Spleen (tissue), 11 donors: ENCODE measurements at regions not wholly inside any gene's neighbourhood (a gene's known extent, or its start where the extent isn't known, plus 50 kb on each side); places are given as distances from the start of the nearest gene placed in this dataset.

Experiments
- DNase-seq: peaks from one replicate; pipeline ENCODE4 v3.0.0-alpha.2; 2020
- H3K27ac ChIP-seq, 8 donors: fragments of 200-600 bp; sonication (generic) in 7 of 8; 1 replicate in 4 of 8; 2 replicates in 4 of 8; pipeline versions ENCODE4 v1.5.0 to v1.8.0; 2016 to 2021; ENCODE audit warnings: inconsistent platforms in 4 of 8, mild to moderate bottlenecking in 4 of 8, moderate library complexity in 1 of 8
- H3K27me3 ChIP-seq, 7 donors: fragments of 200-600 bp; sonication (generic) in 6 of 7; replicated peaks in 1 of 7; 1 replicate in 4 of 7; 2 replicates in 3 of 7; pipeline versions ENCODE4 v1.5.0 to v1.8.0; 2016 to 2021; ENCODE audit warnings: inconsistent platforms in 3 of 7, mild to moderate bottlenecking in 1 of 7
- H3K36me3 ChIP-seq, 6 donors: fragments of 200-600 bp; sonication (generic) in 5 of 6; 1 replicate in 4 of 6; 2 replicates in 2 of 6; pipeline versions ENCODE4 v1.5.0 to v1.8.0; 2016 to 2021; ENCODE audit warnings: inconsistent platforms in 2 of 6
- H3K4me1 ChIP-seq, 6 donors: fragments of 200-600 bp; sonication (generic) in 5 of 6; 1 replicate in 3 of 6; 2 replicates in 3 of 6; pipeline versions ENCODE4 v1.5.0 to v1.8.0; 2016 to 2021; ENCODE audit warnings: inconsistent platforms in 3 of 6
- H3K4me3 ChIP-seq, 8 donors: fragments of 200-600 bp; sonication (generic) in 7 of 8; 1 replicate in 4 of 8; 2 replicates in 4 of 8; pipeline versions ENCODE4 v1.5.0 to v1.8.0; 2016 to 2021; ENCODE audit warnings: inconsistent platforms in 4 of 8, mild to moderate bottlenecking in 4 of 8, moderate library complexity in 2 of 8
- H3K9me3 ChIP-seq, 8 donors: fragments of 200-600 bp; sonication (generic) in 7 of 8; 1 replicate in 4 of 8; 2 replicates in 4 of 8; pipeline versions ENCODE4 v1.5.0 to v1.8.0; 2016 to 2021; ENCODE audit warnings: inconsistent platforms in 4 of 8
- POLR2A ChIP-seq, 3 donors: fragments of 450-650 bp; IDR thresholded peaks; one replicate each; pipeline ENCODE4 v1.5.1; 2017; ENCODE audit warnings: antibody characterized with exemption in 3 of 3, mild to moderate bottlenecking in 1 of 3
- POLR2AphosphoS5 ChIP-seq, 3 donors: sonication (generic); formaldehyde crosslinking; IDR thresholded peaks; one replicate each; pipeline ENCODE4 v1.5.1; 2017; ENCODE audit warnings: antibody characterized with exemption in 3 of 3
- WGBS, 5 donors: extraction: QIAGEN DNeasy Blood & Tissue Kit in 3 of 5; methylation state at CpG; one replicate each; pipeline versions ENCODE4 v1.1.5 to v1.1.7; 2013 to 2018; 5-methylcytosine and 5-hydroxymethylcytosine counted together
- intact Hi-C: fragments of 100-400 bp; cut with DNase I; formaldehyde crosslinking; loops from one replicate; pipeline ENCODE4 v1.15.0; 2023; ENCODE audit warnings: low total_unique reads
- TF ChIP-seq, protein P1 (sequence below), 11 experiments: fragments of 200-600 bp in 7 of 11; fragments of 450-650 bp in 4 of 11; sonication (generic) in 4 of 11; IDR thresholded peaks in 8 of 11; conservative IDR thresholded peaks in 3 of 11; 1 replicate in 7 of 11; 2 replicates in 4 of 11; pipeline versions ENCODE4 v1.4.0 to v1.8.0; 2016 to 2021; ENCODE audit warnings: antibody characterized with exemption in 11 of 11, inconsistent platforms in 4 of 11, mild to moderate bottlenecking in 1 of 11
- donor health status: healthy with polysubstance abuse.
- donor health status: DM: no; HTN: no; CAD: no; lungs with moderate emphysema.
- donor health status: DM: no; HTN: no; CAD: no.
- donor health status: Bipolar disorder and iron deficiency.
- donor health status: healthy.
- donor health status: DM: no; HTN: no; CAD: no.
- donor health status: DM: yes; HTN: yes; CAD: no.

DNA sequence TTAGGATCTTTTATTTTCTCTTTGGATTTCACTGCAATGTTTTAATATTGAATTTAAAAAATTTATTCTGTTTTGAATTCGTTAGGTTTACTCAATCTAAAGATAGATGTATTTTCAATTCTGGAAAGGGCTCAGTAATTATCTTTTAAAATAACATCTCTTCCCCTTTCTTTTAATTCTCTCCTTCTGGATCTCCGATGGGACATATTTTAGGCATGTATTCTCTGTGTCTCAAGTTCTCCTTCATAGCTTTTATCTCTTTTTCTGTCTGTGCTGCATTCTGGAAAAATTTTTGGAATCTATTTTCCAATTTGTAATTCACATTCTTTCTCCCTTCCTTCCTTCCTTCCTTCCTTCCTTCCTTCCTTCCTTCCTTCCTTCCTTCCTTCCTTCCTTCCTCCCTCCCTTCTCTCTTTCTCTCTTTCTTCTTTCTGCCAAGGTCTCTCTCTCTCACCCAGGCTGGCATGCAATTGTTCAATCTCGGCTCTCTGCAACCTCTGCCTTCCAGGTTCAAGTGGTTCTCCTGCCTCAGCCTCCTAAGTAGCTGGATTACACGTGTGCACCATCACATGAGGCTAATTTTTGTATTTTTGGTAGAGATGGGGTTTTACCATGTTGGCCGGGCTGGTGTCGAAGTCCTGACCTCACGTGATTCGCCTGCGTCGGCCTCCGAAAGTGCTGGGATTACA is 98.5 kb upstream of the CTTNBP2 start:
- intact Hi-C loops: no loop called here
- Histone ChIP-seq H3K9me3 (peaks cover 0 to 7% (median 0%) of the 10 kb centered on the region in 8 donors), H3K4me3 (no peak overlapping the region), H3K27ac (no peak overlapping the region), H3K36me3 (no peaks in the 10 kb centered on the region), H3K4me1 (no peaks in the 10 kb centered on the region), H3K27me3 (no peaks in the 10 kb centered on the region)
- no peak for TF ChIP-seq POLR2AphosphoS5 (IDR thresholded peaks at IDR 0.05)
- TF ChIP-seq, protein P1, sequence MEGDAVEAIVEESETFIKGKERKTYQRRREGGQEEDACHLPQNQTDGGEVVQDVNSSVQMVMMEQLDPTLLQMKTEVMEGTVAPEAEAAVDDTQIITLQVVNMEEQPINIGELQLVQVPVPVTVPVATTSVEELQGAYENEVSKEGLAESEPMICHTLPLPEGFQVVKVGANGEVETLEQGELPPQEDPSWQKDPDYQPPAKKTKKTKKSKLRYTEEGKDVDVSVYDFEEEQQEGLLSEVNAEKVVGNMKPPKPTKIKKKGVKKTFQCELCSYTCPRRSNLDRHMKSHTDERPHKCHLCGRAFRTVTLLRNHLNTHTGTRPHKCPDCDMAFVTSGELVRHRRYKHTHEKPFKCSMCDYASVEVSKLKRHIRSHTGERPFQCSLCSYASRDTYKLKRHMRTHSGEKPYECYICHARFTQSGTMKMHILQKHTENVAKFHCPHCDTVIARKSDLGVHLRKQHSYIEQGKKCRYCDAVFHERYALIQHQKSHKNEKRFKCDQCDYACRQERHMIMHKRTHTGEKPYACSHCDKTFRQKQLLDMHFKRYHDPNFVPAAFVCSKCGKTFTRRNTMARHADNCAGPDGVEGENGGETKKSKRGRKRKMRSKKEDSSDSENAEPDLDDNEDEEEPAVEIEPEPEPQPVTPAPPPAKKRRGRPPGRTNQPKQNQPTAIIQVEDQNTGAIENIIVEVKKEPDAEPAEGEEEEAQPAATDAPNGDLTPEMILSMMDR (IDR thresholded peaks at IDR 0.05 in 8 of 11, conservative IDR thresholded peaks at IDR 0.05 in 3 of 11): no peak
- no peak for TF ChIP-seq POLR2A (IDR thresholded peaks at IDR 0.05)
- DNase-seq: no peak
- WGBS, 5 donors: 78 to 87% (median 84%) methylated on average over 11 of the region's 11 CpGs

DNA sequence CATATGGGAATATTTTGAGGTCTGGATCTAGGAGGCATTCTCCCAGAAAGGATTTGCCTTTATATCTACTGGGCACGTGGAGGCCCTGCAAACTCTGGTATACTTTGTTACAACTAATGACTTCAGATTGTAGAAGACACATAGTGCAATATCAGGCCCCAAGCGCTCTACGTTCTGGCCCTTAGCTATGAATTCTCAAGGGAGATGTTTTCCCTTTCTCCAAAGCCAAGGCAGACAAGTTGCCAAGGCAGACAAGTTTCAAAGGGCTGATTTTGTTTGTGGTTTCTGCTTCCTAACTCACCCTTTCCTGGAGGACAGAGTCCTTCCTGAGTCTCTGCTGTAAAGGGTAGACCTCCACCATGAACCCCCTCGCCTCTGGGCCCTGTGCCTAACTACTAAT is 99.4 kb upstream of the CTTNBP2 start:
- no peak overlapping the region for H3K4me3 ChIP-seq
- WGBS, 5 donors: 65 to 79% (median 78%) methylated on average over 4 of the region's 4 CpGs
- intact Hi-C loops: no loop called here
- no peak for DNase-seq
- H3K4me1 ChIP-seq: no peaks in the 10 kb centered on the region
- no peaks in the 10 kb centered on the region for H3K36me3 ChIP-seq
- TF ChIP-seq POLR2A (IDR thresholded peaks at IDR 0.05) (no peak), POLR2AphosphoS5 (IDR thresholded peaks at IDR 0.05) (no peak)
- TF ChIP-seq, protein P1 (IDR thresholded peaks at IDR 0.05 in 8 of 11, conservative IDR thresholded peaks at IDR 0.05 in 3 of 11): no peak
- H3K9me3 ChIP-seq: peaks cover 0 to 7% (median 0%) of the 10 kb centered on the region in 8 donors
- no peak overlapping the region for H3K27ac ChIP-seq
- no peaks in the 10 kb centered on the region for H3K27me3 ChIP-seq

DNA sequence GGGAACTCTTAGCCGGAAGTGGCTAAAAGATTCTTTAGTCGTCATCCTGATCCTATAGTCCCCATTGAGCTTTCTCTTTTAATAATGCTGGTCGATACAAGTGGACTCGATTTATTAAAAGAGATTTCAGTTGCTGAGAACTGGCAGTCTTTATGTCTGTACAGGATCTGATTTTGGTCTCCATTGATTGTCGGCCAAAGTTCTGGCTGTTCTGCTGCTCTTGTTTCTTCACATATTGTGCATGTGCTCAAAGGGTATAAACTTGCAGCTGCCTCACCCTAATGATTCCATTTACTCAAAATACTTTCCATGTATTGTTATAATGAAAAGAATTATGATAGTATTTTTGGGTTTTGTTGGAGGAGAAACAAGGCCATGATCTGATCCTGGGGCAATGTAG is 100.7 kb upstream of the CTTNBP2 start:
- Histone ChIP-seq H3K27ac (no peak overlapping the region), H3K9me3 (peaks cover 0 to 7% (median 0%) of the 10 kb centered on the region in 8 donors), H3K27me3 (no peaks in the 10 kb centered on the region), H3K4me3 (no peak overlapping the region), H3K4me1 (no peaks in the 10 kb centered on the region), H3K36me3 (no peaks in the 10 kb centered on the region)
- intact Hi-C loops: no loop called here
- DNase-seq: no peak
- 89 to 96% (median 92%) methylated on average over 5 of the region's 5 CpGs for WGBS, 5 donors
- TF ChIP-seq POLR2AphosphoS5 (IDR thresholded peaks at IDR 0.05) (no peak), POLR2A (IDR thresholded peaks at IDR 0.05) (no peak)
- TF ChIP-seq, protein P1 (IDR thresholded peaks at IDR 0.05 in 8 of 11, conservative IDR thresholded peaks at IDR 0.05 in 3 of 11): no peak

DNA sequence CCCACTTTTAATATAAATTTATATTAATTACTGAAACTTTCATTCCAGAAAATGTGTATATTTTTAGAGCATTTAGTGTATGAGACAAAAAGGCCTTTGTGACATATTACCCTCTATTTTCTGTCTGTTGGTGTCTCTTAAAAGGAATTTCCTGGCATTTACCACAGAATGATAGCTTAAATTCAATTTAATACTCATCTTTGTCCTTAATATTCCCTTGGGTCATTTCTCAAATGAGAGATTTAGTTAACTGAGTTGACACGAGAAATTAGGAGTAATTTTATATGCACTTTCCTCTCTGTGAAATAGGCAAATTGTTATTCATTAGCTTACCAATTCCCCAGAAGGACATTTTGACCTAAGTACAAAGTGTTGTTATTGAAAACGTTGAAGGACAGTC is 101.7 kb upstream of the CTTNBP2 start:
- Histone ChIP-seq H3K4me1 (no peaks in the 10 kb centered on the region), H3K27me3 (no peaks in the 10 kb centered on the region), H3K4me3 (no peak overlapping the region), H3K9me3 (peaks cover 0 to 4% (median 0%) of the 10 kb centered on the region in 8 donors), H3K36me3 (no peaks in the 10 kb centered on the region), H3K27ac (no peak overlapping the region)
- WGBS, 5 donors: 50 to 67% (median 60%) methylated on average over 2 of the region's 2 CpGs
- intact Hi-C loops: no loop called here
- no peak for DNase-seq
- TF ChIP-seq POLR2A (IDR thresholded peaks at IDR 0.05) (no peak), POLR2AphosphoS5 (IDR thresholded peaks at IDR 0.05) (no peak)
- TF ChIP-seq, protein P1 (IDR thresholded peaks at IDR 0.05 in 8 of 11, conservative IDR thresholded peaks at IDR 0.05 in 3 of 11): no peak
